ENCODE measurements at regions not wholly inside any gene's neighbourhood (a gene's known extent, or its start where the extent isn't known, plus 50 kb on each side); places are given as distances from the start of the nearest gene placed in this dataset.

- H3K27me3 Mint-ChIP-seq = peaks cover 4% of the 10 kb centered on the region
- peaks cover 4 to 9% (median 4%) of the 10 kb centered on the region in 3 donors for H3K9me3 Mint-ChIP-seq
- H3K36me3 Mint-ChIP-seq = peaks cover 3% of the 10 kb centered on the region
- H3K27ac Mint-ChIP-seq = no peak overlapping the region
- H3K4me1 Mint-ChIP-seq = peaks cover 0 to 1% (median 0%) of the 10 kb centered on the region in 3 donors
- no peak overlapping the region for H3K4me3 Mint-ChIP-seq
Observed at GRCh38 chr10:131017566-131018285, 293.8 kb downstream of the TCERG1L start.

- no peak overlapping the region for H3K27ac Mint-ChIP-seq
- H3K9me3 Mint-ChIP-seq = peaks cover 4 to 9% (median 5%) of the 10 kb centered on the region in 3 donors
- peaks cover 0 to 1% (median 0%) of the 10 kb centered on the region in 3 donors for H3K4me1 Mint-ChIP-seq
- peaks cover 3% of the 10 kb centered on the region for H3K36me3 Mint-ChIP-seq
- H3K27me3 Mint-ChIP-seq = peaks cover 4% of the 10 kb centered on the region
- H3K4me3 Mint-ChIP-seq = no peak overlapping the region
Observed at GRCh38 chr10:131018886-131019500, 292.5 kb downstream of the TCERG1L start.

- Mint-ChIP-seq H3K27ac (no peak overlapping the region), H3K4me3 (no peak overlapping the region), H3K4me1 (peaks cover 0 to 1% (median 0%) of the 10 kb centered on the region in 3 donors), H3K27me3 (peaks cover 4% of the 10 kb centered on the region), H3K36me3 (peaks cover 1% of the 10 kb centered on the region), H3K9me3 (peaks cover 4 to 9% (median 6%) of the 10 kb centered on the region in 3 donors)
Observed at GRCh38 chr10:131019696-131020095, 291.8 kb downstream of the TCERG1L start.

- peaks cover 4% of the 10 kb centered on the region for H3K27me3 Mint-ChIP-seq
- H3K4me3 Mint-ChIP-seq = no peak overlapping the region
- H3K36me3 Mint-ChIP-seq = no peaks in the 10 kb centered on the region
- peaks cover 0 to 1% (median 0%) of the 10 kb centered on the region in 3 donors for H3K4me1 Mint-ChIP-seq
- H3K9me3 Mint-ChIP-seq = peaks cover 4 to 7% (median 6%) of the 10 kb centered on the region in 3 donors
- H3K27ac Mint-ChIP-seq = no peak overlapping the region
Observed at GRCh38 chr10:131020775-131021174, 290.7 kb downstream of the TCERG1L start.

- no peaks in the 10 kb centered on the region for H3K36me3 Mint-ChIP-seq
- H3K27ac Mint-ChIP-seq = no peak overlapping the region
- H3K4me3 Mint-ChIP-seq = no peak overlapping the region
- H3K9me3 Mint-ChIP-seq = peaks cover 1 to 6% (median 4%) of the 10 kb centered on the region in 3 donors
- peaks cover 4% of the 10 kb centered on the region for H3K27me3 Mint-ChIP-seq
- peaks cover 0 to 1% (median 0%) of the 10 kb centered on the region in 3 donors for H3K4me1 Mint-ChIP-seq
Observed at GRCh38 chr10:131021246-131021895, 290.1 kb downstream of the TCERG1L start.

- H3K36me3 Mint-ChIP-seq = no peaks in the 10 kb centered on the region
- H3K9me3 Mint-ChIP-seq = peaks cover 0 to 6% (median 4%) of the 10 kb centered on the region in 3 donors
- no peak overlapping the region for H3K27ac Mint-ChIP-seq
- peaks cover 4% of the 10 kb centered on the region for H3K27me3 Mint-ChIP-seq
- H3K4me3 Mint-ChIP-seq = no peak overlapping the region
- H3K4me1 Mint-ChIP-seq = peaks cover 0 to 1% (median 0%) of the 10 kb centered on the region in 3 donors
Observed at GRCh38 chr10:131021969-131022368, 289.6 kb downstream of the TCERG1L start.

- Mint-ChIP-seq H3K36me3 (no peaks in the 10 kb centered on the region), H3K9me3 (peaks cover 0 to 6% (median 4%) of the 10 kb centered on the region in 3 donors), H3K27me3 (peaks cover 4% of the 10 kb centered on the region), H3K4me1 (peaks cover 0 to 1% (median 0%) of the 10 kb centered on the region in 3 donors), H3K27ac (no peak overlapping the region), H3K4me3 (no peak overlapping the region)
Observed at GRCh38 chr10:131022369-131022768, 289.2 kb downstream of the TCERG1L start.

GRCh38 chr10:131022981-131023380, 288.5 kb downstream of the TCERG1L start:
- Mint-ChIP-seq H3K27ac (peak overlapping the region in 1 of 3 donors; percentile 39), H3K36me3 (no peaks in the 10 kb centered on the region)

GRCh38 chr10:131024259-131025131, 287.0 kb downstream of the TCERG1L start:
- no peaks in the 10 kb centered on the region for H3K36me3 Mint-ChIP-seq
- H3K4me3 Mint-ChIP-seq = no peak overlapping the region
- peaks cover 0 to 1% (median 0%) of the 10 kb centered on the region in 3 donors for H3K4me1 Mint-ChIP-seq
- H3K27ac Mint-ChIP-seq = no peak overlapping the region
- no peaks in the 10 kb centered on the region for H3K27me3 Mint-ChIP-seq
- peaks cover 0 to 4% (median 2%) of the 10 kb centered on the region in 3 donors for H3K9me3 Mint-ChIP-seq

More at GRCh38 chr10:131022981-131023380, 288.5 kb downstream of the TCERG1L start:
- peaks cover 0 to 6% (median 4%) of the 10 kb centered on the region in 3 donors for H3K9me3 Mint-ChIP-seq
- H3K27me3 Mint-ChIP-seq = peaks cover 4% of the 10 kb centered on the region
- peaks cover 0 to 1% (median 0%) of the 10 kb centered on the region in 3 donors for H3K4me1 Mint-ChIP-seq
- no peak overlapping the region for H3K4me3 Mint-ChIP-seq

GRCh38 chr10:131025333-131025732, 286.2 kb downstream of the TCERG1L start:
- Mint-ChIP-seq H3K36me3 (no peaks in the 10 kb centered on the region), H3K4me1 (peaks cover 0 to 1% (median 0%) of the 10 kb centered on the region in 3 donors), H3K27me3 (no peaks in the 10 kb centered on the region), H3K9me3 (peaks cover 0 to 4% (median 2%) of the 10 kb centered on the region in 3 donors), H3K27ac (no peak overlapping the region), H3K4me3 (peak overlapping the region in 1 of 4 donors; percentile 76)

- Mint-ChIP-seq H3K9me3 (peaks cover 0 to 2% (median 2%) of the 10 kb centered on the region in 3 donors), H3K4me3 (no peak overlapping the region), H3K36me3 (no peaks in the 10 kb centered on the region), H3K4me1 (peaks cover 0 to 1% (median 0%) of the 10 kb centered on the region in 3 donors), H3K27me3 (no peaks in the 10 kb centered on the region), H3K27ac (no peak overlapping the region)
Observed at GRCh38 chr10:131027256-131027655, 284.3 kb downstream of the TCERG1L start.

GRCh38 chr10:131031346-131031745, 280.2 kb downstream of the TCERG1L start:
- Mint-ChIP-seq H3K4me3 (no peak overlapping the region), H3K36me3 (no peaks in the 10 kb centered on the region)

GRCh38 chr10:131032329-131033165, 279.0 kb downstream of the TCERG1L start:
- H3K4me3 Mint-ChIP-seq = no peak overlapping the region
- H3K36me3 Mint-ChIP-seq = no peaks in the 10 kb centered on the region
- no peak overlapping the region for H3K27ac Mint-ChIP-seq
- no peaks in the 10 kb centered on the region for H3K4me1 Mint-ChIP-seq
- H3K9me3 Mint-ChIP-seq = no peaks in the 10 kb centered on the region
- no peaks in the 10 kb centered on the region for H3K27me3 Mint-ChIP-seq

More at GRCh38 chr10:131031346-131031745, 280.2 kb downstream of the TCERG1L start:
- Mint-ChIP-seq H3K9me3 (no peaks in the 10 kb centered on the region), H3K4me1 (no peaks in the 10 kb centered on the region), H3K27ac (no peak overlapping the region), H3K27me3 (no peaks in the 10 kb centered on the region)
